DMS153 (cell line): ENCODE measurements at regions not wholly inside any gene's neighbourhood (a gene's known extent, or its start where the extent isn't known, plus 50 kb on each side); places are given as distances from the start of the nearest gene placed in this dataset.

Experiments
- DNase-seq: peaks from one replicate; lab custom pipeline; 2025; lab: John Stamatoyannopoulos, UW

DNA sequence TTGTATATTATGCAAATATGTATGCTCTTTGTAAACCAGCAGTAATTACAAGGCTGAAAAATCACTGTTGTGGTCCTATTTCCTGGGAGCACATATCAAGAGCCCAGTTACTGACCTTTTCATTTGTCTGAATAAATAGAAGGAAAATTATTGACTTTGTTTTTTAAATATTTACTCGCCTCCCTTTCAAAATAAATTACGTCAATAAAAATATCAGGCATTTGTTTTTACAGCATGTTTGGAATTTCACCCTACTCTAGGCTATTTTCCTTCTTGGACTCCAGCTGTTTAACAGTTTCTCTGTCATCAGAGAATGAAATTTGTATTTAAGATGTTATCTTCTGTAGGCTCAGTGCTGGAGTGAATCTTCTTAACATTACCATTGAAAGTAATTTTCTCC lies 59.9 kb upstream of the LRATD1 start:
- DNase-seq, result no peak

DNA sequence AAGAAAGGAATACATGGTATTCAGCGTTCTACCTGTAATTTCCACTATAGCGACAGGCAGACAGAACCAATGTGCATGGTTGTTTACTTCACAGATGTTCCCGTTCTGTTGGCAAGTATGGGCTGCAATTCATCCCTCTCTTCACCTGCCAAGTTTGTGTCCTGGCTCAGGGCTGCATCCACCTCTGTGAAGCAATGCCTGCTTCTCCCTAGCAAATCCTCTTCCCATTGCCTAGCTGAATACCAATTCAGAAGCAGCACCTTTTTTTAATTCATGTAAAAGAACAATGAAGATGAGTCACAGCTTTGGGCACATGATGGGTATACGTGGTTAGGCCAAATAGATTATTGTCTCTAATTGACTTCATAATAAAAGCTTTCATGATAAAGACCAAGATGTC lies 54.7 kb upstream of the LRATD1 start:
- no peak for DNase-seq
